ENCODE measurements at regions not wholly inside any gene's neighbourhood (a gene's known extent, or its start where the extent isn't known, plus 50 kb on each side); places are given as distances from the start of the nearest gene placed in this dataset.
"Not testable (repeated sequence)": the region's sequence is repeated elsewhere in the genome, so short reads cannot be mapped to it uniquely, and the experiment has no call there.

- no peak for TF ChIP-seq CTCF (IDR thresholded peaks at IDR 0.05; ENCODE audit: unreplicated experiment)
- ChIA-PET POLR2A (no interaction called here), CTCF (no interaction called here)
- H3K27me3 Mint-ChIP-seq (ENCODE audit: insufficient read depth, unreplicated experiment), result no peaks in the 10 kb centered on the region
- peak overlapping the region; percentile 65 for H3K27ac Mint-ChIP-seq (ENCODE audit: low read depth, unreplicated experiment)
- no TSS peak for BruUV-seq (replicated peaks)
- no peaks in the 10 kb centered on the region for H3K36me3 Mint-ChIP-seq (ENCODE audit: insufficient read depth, unreplicated experiment)
- DNase-seq (ENCODE audit: unreplicated experiment), result no peak
- H3K4me1 Mint-ChIP-seq (ENCODE audit: insufficient read depth, unreplicated experiment), result peaks cover 11% of the 10 kb centered on the region
- peaks cover 9% of the 10 kb centered on the region for H3K9me3 Mint-ChIP-seq (ENCODE audit: unreplicated experiment)
- no peak overlapping the region for H3K4me3 Mint-ChIP-seq (ENCODE audit: unreplicated experiment)
- intact Hi-C loops (cut with micrococcal nuclease), result no loop called here
Measured at GRCh38 chrX:1853447-1853846, 238.6 kb downstream of the ASMT start.

GRCh38 chrX:1853916-1854315 is 239.1 kb downstream of the ASMT start:
- no peak overlapping the region for H3K27ac Mint-ChIP-seq (ENCODE audit: low read depth, unreplicated experiment)
- H3K4me3 Mint-ChIP-seq (ENCODE audit: unreplicated experiment), result no peak overlapping the region
- H3K36me3 Mint-ChIP-seq (ENCODE audit: insufficient read depth, unreplicated experiment), result no peaks in the 10 kb centered on the region
- intact Hi-C loops (cut with micrococcal nuclease), result no loop called here
- H3K4me1 Mint-ChIP-seq (ENCODE audit: insufficient read depth, unreplicated experiment), result peaks cover 11% of the 10 kb centered on the region
- no TSS peak for BruUV-seq (replicated peaks)
- ChIA-PET POLR2A (no interaction called here), CTCF (no interaction called here)
- no peaks in the 10 kb centered on the region for H3K27me3 Mint-ChIP-seq (ENCODE audit: insufficient read depth, unreplicated experiment)
- no peak for TF ChIP-seq CTCF (IDR thresholded peaks at IDR 0.05; ENCODE audit: unreplicated experiment)
- peaks cover 9% of the 10 kb centered on the region for H3K9me3 Mint-ChIP-seq (ENCODE audit: unreplicated experiment)
- no peak for DNase-seq (ENCODE audit: unreplicated experiment)

GRCh38 chrX:1854861-1855260 is 240.0 kb downstream of the ASMT start:
- Mint-ChIP-seq H3K9me3 (ENCODE audit: unreplicated experiment) (peaks cover 13% of the 10 kb centered on the region), H3K4me1 (ENCODE audit: insufficient read depth, unreplicated experiment) (peaks cover 11% of the 10 kb centered on the region)
- H3K4me3 Mint-ChIP-seq (ENCODE audit: unreplicated experiment); H3K27ac Mint-ChIP-seq (ENCODE audit: low read depth, unreplicated experiment); H3K36me3 Mint-ChIP-seq (ENCODE audit: insufficient read depth, unreplicated experiment); BruUV-seq (replicated peaks); H3K27me3 Mint-ChIP-seq (ENCODE audit: insufficient read depth, unreplicated experiment); DNase-seq (ENCODE audit: unreplicated experiment); intact Hi-C loops (cut with micrococcal nuclease); CTCF ChIA-PET; POLR2A ChIA-PET: not testable (repeated sequence)

GRCh38 chrX:1859266-1859665 is 244.4 kb downstream of the ASMT start:
- intact Hi-C loops (cut with micrococcal nuclease); DNase-seq (ENCODE audit: unreplicated experiment); POLR2A ChIA-PET; CTCF ChIA-PET; H3K4me1 Mint-ChIP-seq (ENCODE audit: insufficient read depth, unreplicated experiment); H3K9me3 Mint-ChIP-seq (ENCODE audit: unreplicated experiment); H3K36me3 Mint-ChIP-seq (ENCODE audit: insufficient read depth, unreplicated experiment); H3K27ac Mint-ChIP-seq (ENCODE audit: low read depth, unreplicated experiment); BruUV-seq (replicated peaks); H3K4me3 Mint-ChIP-seq (ENCODE audit: unreplicated experiment): not testable (repeated sequence)
- H3K27me3 Mint-ChIP-seq (ENCODE audit: insufficient read depth, unreplicated experiment), result peaks cover 17% of the 10 kb centered on the region

- no peak for TF ChIP-seq CTCF (IDR thresholded peaks at IDR 0.05; ENCODE audit: unreplicated experiment)
- Mint-ChIP-seq H3K27ac (ENCODE audit: low read depth, unreplicated experiment) (no peak overlapping the region), H3K4me3 (ENCODE audit: unreplicated experiment) (no peak overlapping the region)
Measured at GRCh38 chrX:1860936-1861594, 246.2 kb downstream of the ASMT start.

GRCh38 chrX:1863995-1864394 is 249.1 kb downstream of the ASMT start:
- CTCF ChIA-PET; BruUV-seq (replicated peaks); DNase-seq (ENCODE audit: unreplicated experiment); H3K4me3 Mint-ChIP-seq (ENCODE audit: unreplicated experiment); intact Hi-C loops (cut with micrococcal nuclease); POLR2A ChIA-PET; H3K4me1 Mint-ChIP-seq (ENCODE audit: insufficient read depth, unreplicated experiment); H3K9me3 Mint-ChIP-seq (ENCODE audit: unreplicated experiment); H3K36me3 Mint-ChIP-seq (ENCODE audit: insufficient read depth, unreplicated experiment); H3K27ac Mint-ChIP-seq (ENCODE audit: low read depth, unreplicated experiment): not testable (repeated sequence)
- peaks cover 17% of the 10 kb centered on the region for H3K27me3 Mint-ChIP-seq (ENCODE audit: insufficient read depth, unreplicated experiment)

More at GRCh38 chrX:1860936-1861594, 246.2 kb downstream of the ASMT start:
- intact Hi-C loops (cut with micrococcal nuclease), result no loop called here
- DNase-seq (ENCODE audit: unreplicated experiment), result no peak
- no TSS peak for BruUV-seq (replicated peaks)
- Mint-ChIP-seq H3K9me3 (ENCODE audit: unreplicated experiment) (peaks cover 5% of the 10 kb centered on the region), H3K27me3 (ENCODE audit: insufficient read depth, unreplicated experiment) (peaks cover 17% of the 10 kb centered on the region), H3K4me1 (ENCODE audit: insufficient read depth, unreplicated experiment) (no peaks in the 10 kb centered on the region), H3K36me3 (ENCODE audit: insufficient read depth, unreplicated experiment) (peaks cover 6% of the 10 kb centered on the region)
- ChIA-PET POLR2A (no interaction called here), CTCF (no interaction called here)

Data from MCF 10A (cell line).